Neural cell (in vitro differentiated cells): ENCODE measurements at regions not wholly inside any gene's neighbourhood (a gene's known extent, or its start where the extent isn't known, plus 50 kb on each side); places are given as distances from the start of the nearest gene placed in this dataset.

ENCODE experiments used
- EP300 ChIP-seq: fragments of 450-650 bp; conservative IDR thresholded peaks from 2 replicates; pipeline ENCODE4 v1.6.1; 2014; ENCODE audit warnings: antibody characterized with exemption, mild to moderate bottlenecking, moderate library complexity; ENCODE audit not compliant: poor library complexity, severe bottlenecking
- EZH2 ChIP-seq: fragments of 200-600, 300-800 bp; shearing (Covaris generic), sonication (generic); IDR thresholded peaks from 2 replicates; pipeline ENCODE4 v1.6.1; 2014; ENCODE audit warnings: antibody characterized with exemption, low read length, borderline replicate concordance, mild to moderate bottlenecking; ENCODE audit not compliant: insufficient read depth, poor library complexity, severe bottlenecking
- POLR2AphosphoS5 ChIP-seq: IDR thresholded peaks from 2 replicates; pipeline ENCODE4 v1.6.1; 2012
- RAD21 ChIP-seq: fragments of 450-650 bp; conservative IDR thresholded peaks from 2 replicates; pipeline ENCODE4 v1.6.1; 2014; ENCODE audit warnings: antibody characterized with exemption, mild to moderate bottlenecking, moderate library complexity
- REST ChIP-seq: IDR thresholded peaks from 2 replicates; pipeline ENCODE4 v1.6.1; 2012; ENCODE audit warnings: borderline replicate concordance
- TAF1 ChIP-seq: IDR thresholded peaks from 2 replicates; pipeline ENCODE4 v1.6.1; 2012; ENCODE audit warnings: low read depth
- TF ChIP-seq, protein P1 (sequence below): fragments of 450-650 bp; IDR thresholded peaks from 2 replicates; pipeline ENCODE4 v1.5.1; 2014; ENCODE audit warnings: antibody characterized with exemption, mild to moderate bottlenecking, moderate library complexity; ENCODE audit not compliant: poor library complexity, severe bottlenecking

DNA sequence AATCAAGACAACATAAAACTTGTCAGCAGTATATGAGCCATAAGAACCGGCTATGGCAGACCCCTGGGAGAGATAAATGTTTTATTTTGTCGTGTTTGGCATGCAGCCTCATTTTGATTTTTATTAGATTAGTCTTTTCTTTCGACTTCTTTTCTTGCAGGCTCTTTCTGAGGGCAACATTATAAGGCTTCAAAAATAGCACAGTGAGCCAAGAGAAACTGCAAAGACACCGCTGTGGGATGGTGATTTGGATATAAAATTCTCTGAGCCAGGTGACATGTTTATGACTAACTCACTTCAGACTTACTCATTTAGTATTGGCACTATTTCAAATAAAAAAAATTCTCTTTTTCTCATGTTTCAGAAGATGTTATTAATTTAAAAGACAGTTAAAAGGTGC is 96.8 kb upstream of the PKP2 start:
- TF ChIP-seq POLR2AphosphoS5 (no peak), REST (no peak), RAD21 (no peak), EZH2 (no peak), TAF1 (no peak), EP300 (no peak)
- TF ChIP-seq, protein P1, sequence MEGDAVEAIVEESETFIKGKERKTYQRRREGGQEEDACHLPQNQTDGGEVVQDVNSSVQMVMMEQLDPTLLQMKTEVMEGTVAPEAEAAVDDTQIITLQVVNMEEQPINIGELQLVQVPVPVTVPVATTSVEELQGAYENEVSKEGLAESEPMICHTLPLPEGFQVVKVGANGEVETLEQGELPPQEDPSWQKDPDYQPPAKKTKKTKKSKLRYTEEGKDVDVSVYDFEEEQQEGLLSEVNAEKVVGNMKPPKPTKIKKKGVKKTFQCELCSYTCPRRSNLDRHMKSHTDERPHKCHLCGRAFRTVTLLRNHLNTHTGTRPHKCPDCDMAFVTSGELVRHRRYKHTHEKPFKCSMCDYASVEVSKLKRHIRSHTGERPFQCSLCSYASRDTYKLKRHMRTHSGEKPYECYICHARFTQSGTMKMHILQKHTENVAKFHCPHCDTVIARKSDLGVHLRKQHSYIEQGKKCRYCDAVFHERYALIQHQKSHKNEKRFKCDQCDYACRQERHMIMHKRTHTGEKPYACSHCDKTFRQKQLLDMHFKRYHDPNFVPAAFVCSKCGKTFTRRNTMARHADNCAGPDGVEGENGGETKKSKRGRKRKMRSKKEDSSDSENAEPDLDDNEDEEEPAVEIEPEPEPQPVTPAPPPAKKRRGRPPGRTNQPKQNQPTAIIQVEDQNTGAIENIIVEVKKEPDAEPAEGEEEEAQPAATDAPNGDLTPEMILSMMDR = no peak
